Breast epithelium (tissue), 3 donors: ENCODE measurements at regions not wholly inside any gene's neighbourhood (a gene's known extent, or its start where the extent isn't known, plus 50 kb on each side); places are given as distances from the start of the nearest gene placed in this dataset.

Source experiments
- POLR2A ChIP-seq: fragments of 450-650 bp; IDR thresholded peaks from one replicate; pipeline ENCODE4 v1.6.1; 2016; ENCODE audit warnings: antibody characterized with exemption, mild to moderate bottlenecking, moderate library complexity
- TF ChIP-seq, protein P1 (sequence below), 3 donors: fragments of 450-650 bp; IDR thresholded peaks; one replicate each; pipeline ENCODE4 v1.5.1; 2016 to 2017; ENCODE audit warnings: antibody characterized with exemption in 3 of 3, mild to moderate bottlenecking in 3 of 3, moderate library complexity in 3 of 3

DNA sequence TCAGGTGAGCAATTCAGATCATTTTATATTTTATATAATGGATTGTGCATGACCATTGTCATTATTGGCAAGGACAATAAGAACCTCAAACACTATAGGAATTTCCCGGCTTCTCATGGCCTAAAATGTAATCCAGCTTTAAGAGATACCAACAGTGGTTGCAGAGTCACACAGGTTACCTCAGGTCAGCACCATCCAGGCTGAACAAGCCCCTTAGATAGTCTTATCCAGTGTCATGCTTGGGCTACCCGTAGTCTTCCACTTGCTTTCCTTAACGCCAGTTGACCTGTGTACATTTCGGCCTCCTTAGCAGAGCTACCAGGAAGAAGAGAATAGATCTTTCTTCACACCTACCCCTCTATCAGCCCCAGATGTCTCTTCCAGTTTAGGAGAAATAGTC, 293.3 kb upstream of the SYT4 start:
- TF ChIP-seq, protein P1, sequence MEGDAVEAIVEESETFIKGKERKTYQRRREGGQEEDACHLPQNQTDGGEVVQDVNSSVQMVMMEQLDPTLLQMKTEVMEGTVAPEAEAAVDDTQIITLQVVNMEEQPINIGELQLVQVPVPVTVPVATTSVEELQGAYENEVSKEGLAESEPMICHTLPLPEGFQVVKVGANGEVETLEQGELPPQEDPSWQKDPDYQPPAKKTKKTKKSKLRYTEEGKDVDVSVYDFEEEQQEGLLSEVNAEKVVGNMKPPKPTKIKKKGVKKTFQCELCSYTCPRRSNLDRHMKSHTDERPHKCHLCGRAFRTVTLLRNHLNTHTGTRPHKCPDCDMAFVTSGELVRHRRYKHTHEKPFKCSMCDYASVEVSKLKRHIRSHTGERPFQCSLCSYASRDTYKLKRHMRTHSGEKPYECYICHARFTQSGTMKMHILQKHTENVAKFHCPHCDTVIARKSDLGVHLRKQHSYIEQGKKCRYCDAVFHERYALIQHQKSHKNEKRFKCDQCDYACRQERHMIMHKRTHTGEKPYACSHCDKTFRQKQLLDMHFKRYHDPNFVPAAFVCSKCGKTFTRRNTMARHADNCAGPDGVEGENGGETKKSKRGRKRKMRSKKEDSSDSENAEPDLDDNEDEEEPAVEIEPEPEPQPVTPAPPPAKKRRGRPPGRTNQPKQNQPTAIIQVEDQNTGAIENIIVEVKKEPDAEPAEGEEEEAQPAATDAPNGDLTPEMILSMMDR (IDR thresholded peaks at IDR 0.05): no peak
- TF ChIP-seq POLR2A: no peak
